IMR-90 (cell line): ENCODE measurements at regions not wholly inside any gene's neighbourhood (a gene's known extent, or its start where the extent isn't known, plus 50 kb on each side); places are given as distances from the start of the nearest gene placed in this dataset.

Experiments
- ATAC-seq: fragments of 200-7000 bp; cut with Tn5 transposase; 2 replicates; pipeline ENCODE4 v1.9.1; 2020; ENCODE audit warnings: low read depth, mild to moderate bottlenecking, moderate library complexity
- BruUV-seq: library from RNA; stranded (reverse); fragments of 400-500 nt; replicated peaks from 2 replicates; lab custom pipeline; 2021; lab: Mats Ljungman, UMichigan
- CTCF ChIA-PET: fragments of 300-600 bp; formaldehyde crosslinking; extraction: SDS; loops from one replicate; lab custom pipeline; 2021; ENCODE audit warnings: antibody characterized with exemption; lab: Yijun Ruan, JAX
- POLR2A ChIA-PET: fragments of 300-600 bp; sonication (Branson Sonifier 250); formaldehyde crosslinking; loops from one replicate; lab custom pipeline; 2022; ENCODE audit warnings: antibody characterized with exemption; ENCODE audit not compliant: unreplicated experiment; lab: Charles Lee
- DNase-seq: peaks from one replicate; pipeline ENCODE4 v3.0.0; 2013
- H2AFZ ChIP-seq: replicated peaks from 2 replicates; pipeline ENCODE3; 2013; ENCODE audit warnings: low read length, mild to moderate bottlenecking; ENCODE audit not compliant: poor library complexity
- H2AK5ac ChIP-seq: 2 replicates; pipeline ENCODE4 v1.6.1; 2013; ENCODE audit warnings: low read depth, low read length, inconsistent platforms
- H2AK9ac ChIP-seq: replicated peaks from 2 replicates; pipeline ENCODE3; 2013; ENCODE audit warnings: mild to moderate bottlenecking, low read depth, low read length, moderate library complexity; ENCODE audit not compliant: poor library complexity
- H2BK120ac ChIP-seq: 2 replicates; pipeline ENCODE4 v1.6.1; 2013; ENCODE audit warnings: low read depth, low read length, inconsistent platforms
- H2BK15ac ChIP-seq: 3 replicates; pipeline ENCODE4 v1.6.1; 2013; ENCODE audit warnings: low read depth, low read length, inconsistent platforms
- H2BK20ac ChIP-seq: 2 replicates; pipeline ENCODE4 v1.6.1; 2013; ENCODE audit warnings: low read depth, mild to moderate bottlenecking, inconsistent platforms, low read length, moderate library complexity
- H2BK5ac ChIP-seq: 2 replicates; pipeline ENCODE4 v1.6.1; 2013; ENCODE audit warnings: mild to moderate bottlenecking, low read depth, low read length, inconsistent platforms; ENCODE audit not compliant: poor library complexity, severe bottlenecking
- H3K14ac ChIP-seq: replicated peaks from 2 replicates; pipeline ENCODE4 v1.6.1; 2013; ENCODE audit warnings: low read depth, low read length, inconsistent platforms
- H3K18ac ChIP-seq: 2 replicates; pipeline ENCODE4 v1.6.1; 2013; ENCODE audit warnings: low read depth, low read length, control low read depth
- H3K23ac ChIP-seq: 2 replicates; pipeline ENCODE4 v1.6.1; 2013; ENCODE audit warnings: low read depth, low read length, inconsistent platforms
- H3K27ac ChIP-seq: 2 replicates; pipeline ENCODE4 v1.5.1; 2013; ENCODE audit warnings: mild to moderate bottlenecking, control low read depth, low read length; ENCODE audit not compliant: insufficient read depth
- H3K27me3 ChIP-seq: 2 replicates; pipeline ENCODE4 v1.6.1; 2013; ENCODE audit warnings: low read length; ENCODE audit not compliant: control insufficient read depth, insufficient read depth
- H3K36me3 ChIP-seq: 2 replicates; pipeline ENCODE4 v1.6.1; 2013; ENCODE audit warnings: low read length, mixed read lengths; ENCODE audit not compliant: control insufficient read depth, insufficient read depth
- H3K4ac ChIP-seq: 2 replicates; pipeline ENCODE4 v1.6.1; 2013; ENCODE audit warnings: low read depth, low read length, inconsistent platforms
- H3K4me1 ChIP-seq: 2 replicates; pipeline ENCODE4 v1.6.1; 2013; ENCODE audit warnings: low read length, mixed read lengths; ENCODE audit not compliant: control insufficient read depth, insufficient read depth
- H3K4me2 ChIP-seq: 2 replicates; pipeline ENCODE4 v1.6.1; 2013; ENCODE audit warnings: low read depth, mild to moderate bottlenecking, control low read depth, low read length, moderate library complexity
- H3K4me3 ChIP-seq: 2 replicates; pipeline ENCODE4 v1.5.1; 2013; ENCODE audit warnings: low read depth, mild to moderate bottlenecking, control low read depth, low read length, moderate library complexity; ENCODE audit not compliant: insufficient read depth
- H3K56ac ChIP-seq: 2 replicates; pipeline ENCODE4 v1.6.1; 2013; ENCODE audit warnings: low read length, inconsistent platforms; ENCODE audit not compliant: insufficient read depth; ENCODE audit errors: extremely low read depth
- H3K79me1 ChIP-seq, 2 experiments: 2 replicates each; pipeline ENCODE4 v1.6.1; 2013; ENCODE audit warnings: low read length in 2 of 2, inconsistent platforms in 1 of 2, low read depth in 1 of 2
- H3K9ac ChIP-seq: 2 replicates; pipeline ENCODE4 v1.6.1; 2013; ENCODE audit warnings: low read depth, low read length, control low read depth
- H3K9me1 ChIP-seq: 2 replicates; pipeline ENCODE4 v1.6.1; 2013; ENCODE audit warnings: low read length, inconsistent platforms; ENCODE audit not compliant: insufficient read depth
- H3K9me3 ChIP-seq: 2 replicates; pipeline ENCODE4 v1.6.1; 2013; ENCODE audit warnings: low read length; ENCODE audit not compliant: control insufficient read depth, insufficient read depth
- H4K20me1 ChIP-seq: 2 replicates; pipeline ENCODE4 v1.6.1; 2013; ENCODE audit warnings: low read length, inconsistent platforms; ENCODE audit not compliant: insufficient read depth
- H4K5ac ChIP-seq: 2 replicates; pipeline ENCODE4 v1.6.1; 2013; ENCODE audit warnings: mild to moderate bottlenecking, low read depth, low read length, control low read depth
- H4K8ac ChIP-seq, 2 experiments: 2 replicates each; pipeline ENCODE4 v1.6.1; 2013; ENCODE audit warnings: low read depth in 2 of 2, low read length in 2 of 2, control low read depth in 1 of 2, inconsistent platforms in 1 of 2
- H4K91ac ChIP-seq: 2 replicates; pipeline ENCODE4 v1.6.1; 2013; ENCODE audit warnings: low read depth, low read length, inconsistent platforms; ENCODE audit not compliant: insufficient read depth
- FOS ChIP-seq: fragments of 150-350 bp; IDR thresholded peaks from 2 replicates; pipeline ENCODE4 v1.6.1; 2016; ENCODE audit warnings: low read depth, low read length
- MAZ ChIP-seq: IDR thresholded peaks from 2 replicates; pipeline ENCODE4 v1.6.1; 2012; ENCODE audit warnings: low read depth, mild to moderate bottlenecking, low read length, improper control_type of control experiment, moderate library complexity, borderline replicate concordance
- NFE2L2 ChIP-seq: fragments of 150-350 bp; IDR thresholded peaks from 2 replicates; pipeline ENCODE4 v1.6.1; 2016; ENCODE audit warnings: low read depth, mild to moderate bottlenecking, low read length
- POLR2A ChIP-seq: IDR thresholded peaks from 2 replicates; pipeline ENCODE4 v1.6.1; 2012; ENCODE audit warnings: mild to moderate bottlenecking, low read depth, low read length
- RFX5 ChIP-seq: IDR thresholded peaks from 2 replicates; pipeline ENCODE4 v1.8.0; 2012; ENCODE audit warnings: low read depth, mild to moderate bottlenecking, low read length, moderate library complexity
- WGBS, 2 experiments: methylation state at CpG; one replicate each; pipeline versions ENCODE4 v1.1.5 to v1.1.7; 2013; ENCODE audit warnings: missing lambda C conversion rate in 2 of 2; ENCODE audit not compliant: insufficient read length in 1 of 2; ENCODE audit errors: extremely low coverage in 2 of 2; 5-methylcytosine and 5-hydroxymethylcytosine counted together
- dilution Hi-C: fragments of 300-500 bp; cut with HindIII; formaldehyde crosslinking; loops from one replicate; pipeline ENCODE4 v1.14.3; 2018; ENCODE audit warnings: low sequenced_read_pairs; ENCODE audit not compliant: unreplicated experiment
- in situ Hi-C: fragments of 300-500 bp; cut with MboI; formaldehyde crosslinking; loops from 3 replicates; pipeline ENCODE4 v1.14.3; 2019; ENCODE audit warnings: low sequenced_read_pairs, inconsistent platforms, mixed read lengths
- intact Hi-C: fragments of 100-400 bp; cut with micrococcal nuclease; formaldehyde crosslinking; loops from 2 replicates; pipeline ENCODE4 v1.10.0; 2022
- TF ChIP-seq, protein P1 (sequence below): fragments of 150-350 bp; IDR thresholded peaks from 2 replicates; pipeline ENCODE4 v1.6.1; 2016; ENCODE audit warnings: low read depth, mild to moderate bottlenecking, low read length, moderate library complexity, borderline replicate concordance
- TF ChIP-seq, protein P2 (sequence below): fragments of 150-350 bp; IDR thresholded peaks from 2 replicates; pipeline ENCODE4 v1.6.1; 2017; ENCODE audit warnings: mild to moderate bottlenecking, antibody characterized with exemption, low read length, low read depth

DNA sequence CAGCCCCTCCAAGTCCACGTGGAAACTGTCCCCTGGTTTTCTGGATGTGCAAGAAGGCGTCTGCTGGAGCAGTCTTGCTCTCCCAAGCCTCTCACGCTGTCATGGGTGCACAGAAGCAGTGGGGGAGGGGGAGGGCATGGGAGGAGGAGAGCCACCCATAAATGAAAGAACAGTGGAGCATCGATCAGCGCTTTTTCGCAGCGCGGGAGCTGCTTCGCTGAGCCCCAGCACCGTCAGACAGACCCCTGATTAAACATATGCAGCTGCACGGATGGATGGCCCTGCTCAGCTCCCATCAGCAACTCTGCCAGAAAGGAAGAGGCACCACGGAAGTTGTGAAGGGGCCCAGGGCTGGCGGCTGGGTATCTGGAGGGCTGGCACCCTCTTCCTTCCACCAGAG lies 264.9 kb downstream of the UQCRFS1 start:
- Histone ChIP-seq H2BK20ac (no peak overlapping the region), H3K27ac (no peak overlapping the region), H2AFZ (no peak overlapping the region), H3K27me3 (no peaks in the 10 kb centered on the region), H3K9me1 (no peaks in the 10 kb centered on the region), H3K18ac (no peak overlapping the region), H3K4me3 (no peak overlapping the region), H3K56ac (no peak overlapping the region), H3K4me2 (no peak overlapping the region), H3K36me3 (no peaks in the 10 kb centered on the region), H2BK5ac (no peak overlapping the region), H4K8ac (no peak overlapping the region), H2AK5ac (no peak overlapping the region), H4K91ac (no peak overlapping the region), H3K4me1 (no peaks in the 10 kb centered on the region), H3K4ac (no peak overlapping the region), H2BK15ac (no peak overlapping the region), H3K9me3 (no peaks in the 10 kb centered on the region), H4K20me1 (no peaks in the 10 kb centered on the region), H3K79me1 (no peaks in the 10 kb centered on the region), H3K9ac (no peak overlapping the region), H3K23ac (no peak overlapping the region), H2BK120ac (no peak overlapping the region), H3K14ac (no peak overlapping the region), H4K5ac (no peak overlapping the region), H2AK9ac (no peak overlapping the region)
- in situ Hi-C loops (no loop called here), intact Hi-C loops (no loop called here), dilution Hi-C loops (no loop called here)
- no TSS peak for BruUV-seq
- WGBS, 2 experiments, result 75% methylated on average over 5 of the region's 13 CpGs; no CpG with 5 or more reads in 1 of the 2 experiments
- no peak for DNase-seq
- TF ChIP-seq RFX5 (no peak), MAZ (no peak), POLR2A (no peak), NFE2L2 (no peak), FOS (no peak)
- TF ChIP-seq, protein P1, sequence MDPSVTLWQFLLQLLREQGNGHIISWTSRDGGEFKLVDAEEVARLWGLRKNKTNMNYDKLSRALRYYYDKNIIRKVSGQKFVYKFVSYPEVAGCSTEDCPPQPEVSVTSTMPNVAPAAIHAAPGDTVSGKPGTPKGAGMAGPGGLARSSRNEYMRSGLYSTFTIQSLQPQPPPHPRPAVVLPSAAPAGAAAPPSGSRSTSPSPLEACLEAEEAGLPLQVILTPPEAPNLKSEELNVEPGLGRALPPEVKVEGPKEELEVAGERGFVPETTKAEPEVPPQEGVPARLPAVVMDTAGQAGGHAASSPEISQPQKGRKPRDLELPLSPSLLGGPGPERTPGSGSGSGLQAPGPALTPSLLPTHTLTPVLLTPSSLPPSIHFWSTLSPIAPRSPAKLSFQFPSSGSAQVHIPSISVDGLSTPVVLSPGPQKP, result no peak
- TF ChIP-seq, protein P2, sequence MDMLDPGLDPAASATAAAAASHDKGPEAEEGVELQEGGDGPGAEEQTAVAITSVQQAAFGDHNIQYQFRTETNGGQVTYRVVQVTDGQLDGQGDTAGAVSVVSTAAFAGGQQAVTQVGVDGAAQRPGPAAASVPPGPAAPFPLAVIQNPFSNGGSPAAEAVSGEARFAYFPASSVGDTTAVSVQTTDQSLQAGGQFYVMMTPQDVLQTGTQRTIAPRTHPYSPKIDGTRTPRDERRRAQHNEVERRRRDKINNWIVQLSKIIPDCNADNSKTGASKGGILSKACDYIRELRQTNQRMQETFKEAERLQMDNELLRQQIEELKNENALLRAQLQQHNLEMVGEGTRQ, result no peak
- ChIA-PET POLR2A (no interaction called here), CTCF (no interaction called here)
- no peak for ATAC-seq
